GM19463 (cell line): ENCODE measurements at regions not wholly inside any gene's neighbourhood (a gene's known extent, or its start where the extent isn't known, plus 50 kb on each side); places are given as distances from the start of the nearest gene placed in this dataset.
"Not testable (repeated sequence)": the region's sequence is repeated elsewhere in the genome, so short reads cannot be mapped to it uniquely, and the experiment has no call there.

Experiments used
- ATAC-seq: cut with Tn5 transposase; IDR thresholded peaks from one replicate; pipeline ENCODE4 v1.9.1; 2021; ENCODE audit warnings: mild to moderate bottlenecking, moderate library complexity; ENCODE audit not compliant: unreplicated experiment

- ATAC-seq = no peak
Measured at GRCh38 chr13:82294226-82294625, 1588.0 kb downstream of the SLITRK1 start.

- no peak for ATAC-seq
Measured at GRCh38 chr13:82292334-82292733, 1589.9 kb downstream of the SLITRK1 start.

DNA sequence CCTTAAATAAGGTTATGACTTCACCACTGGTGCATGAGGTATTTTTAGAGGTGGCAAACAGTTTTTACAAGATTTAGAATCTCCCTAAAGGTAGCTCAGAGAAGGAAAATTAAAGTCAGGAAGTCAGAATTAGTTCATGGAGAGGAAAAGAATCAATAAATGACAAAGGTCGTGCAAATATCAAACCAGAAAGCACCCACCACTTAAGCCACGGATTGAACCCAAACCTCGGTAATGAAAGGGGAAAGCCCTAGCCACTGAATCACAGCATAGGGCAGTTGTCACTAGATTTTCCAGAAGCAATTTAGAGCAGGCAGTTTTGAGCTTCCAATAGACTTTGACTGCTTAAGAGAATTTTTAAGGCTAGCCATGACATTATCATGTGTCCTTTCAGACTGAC is 1590.4 kb downstream of the SLITRK1 start:
- no peak for ATAC-seq

DNA sequence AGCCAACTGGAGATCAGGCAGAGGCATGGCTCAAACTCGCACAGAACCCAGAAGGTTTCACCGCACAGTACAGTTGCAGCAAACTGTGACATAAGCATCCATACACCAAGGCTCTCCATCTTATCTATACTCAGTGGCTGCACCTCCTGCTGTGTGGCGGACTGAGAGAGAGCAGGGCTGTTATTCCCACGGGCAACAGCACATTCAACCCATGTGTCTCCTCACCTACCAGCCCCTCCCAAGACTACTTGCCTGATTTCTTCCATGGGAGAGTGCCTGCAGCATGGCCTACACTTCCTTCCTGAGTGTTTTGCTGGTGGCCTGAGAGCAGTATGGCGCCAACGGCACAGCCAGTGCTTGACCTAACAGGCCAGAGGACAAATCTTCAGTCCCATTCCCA is 1606.6 kb downstream of the SLITRK1 start:
- no peak for ATAC-seq

DNA sequence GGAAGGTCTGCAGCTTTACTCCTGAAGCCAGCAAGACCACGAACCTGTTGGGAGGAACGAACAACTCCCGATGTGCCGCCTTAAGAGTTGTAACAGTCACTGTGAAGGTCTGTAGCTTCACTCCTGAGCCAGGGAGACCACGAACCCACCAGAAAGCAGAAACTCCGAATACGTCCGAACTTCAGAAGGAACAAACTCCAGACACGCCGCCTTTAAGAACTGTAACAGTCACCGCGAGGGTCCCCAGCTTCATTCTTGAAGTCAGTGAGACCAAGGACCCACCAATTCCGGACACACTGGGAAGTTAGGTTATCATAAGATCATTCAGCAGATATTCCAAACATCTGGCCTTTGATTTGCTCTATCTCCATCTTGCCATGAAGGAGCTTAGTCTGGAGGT is 1623.0 kb downstream of the SLITRK1 start:
- ATAC-seq = no peak

DNA sequence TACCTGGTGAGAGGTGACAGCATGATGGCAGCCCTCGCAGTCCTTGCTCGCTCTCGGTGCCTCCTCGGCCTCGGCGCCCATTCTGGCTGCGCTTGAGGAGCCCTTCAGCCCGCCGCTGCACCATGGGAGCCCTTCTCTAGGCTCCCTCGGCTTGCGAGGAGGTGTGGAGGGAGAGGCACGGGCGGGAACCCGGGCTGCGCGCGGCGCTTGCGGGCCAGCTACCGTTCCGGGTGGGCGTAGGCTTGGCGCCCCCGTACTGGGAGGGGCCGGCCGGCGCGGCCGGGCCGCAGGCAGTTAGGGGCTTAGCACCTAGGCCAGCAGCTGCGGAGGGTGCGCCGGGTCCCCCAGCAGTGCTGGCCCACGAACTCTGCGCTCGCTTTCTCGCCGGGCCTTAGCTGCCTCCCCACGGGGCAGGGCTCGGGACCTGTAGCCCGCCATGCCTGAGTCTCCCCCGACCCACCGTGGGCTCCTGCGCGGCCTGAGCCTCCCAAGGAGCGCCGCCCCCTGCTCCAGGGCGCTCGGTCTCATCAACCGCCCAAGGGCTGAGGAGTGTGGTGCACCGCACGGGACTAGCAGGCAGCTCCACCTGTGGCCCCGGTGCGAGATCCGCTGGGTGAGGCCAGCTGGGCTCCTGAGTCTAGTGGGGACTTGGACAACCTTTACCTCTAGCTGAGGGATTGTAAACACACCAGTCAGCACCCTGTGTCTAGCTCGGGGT is 1624.3 kb downstream of the SLITRK1 start:
- no peak for ATAC-seq

DNA sequence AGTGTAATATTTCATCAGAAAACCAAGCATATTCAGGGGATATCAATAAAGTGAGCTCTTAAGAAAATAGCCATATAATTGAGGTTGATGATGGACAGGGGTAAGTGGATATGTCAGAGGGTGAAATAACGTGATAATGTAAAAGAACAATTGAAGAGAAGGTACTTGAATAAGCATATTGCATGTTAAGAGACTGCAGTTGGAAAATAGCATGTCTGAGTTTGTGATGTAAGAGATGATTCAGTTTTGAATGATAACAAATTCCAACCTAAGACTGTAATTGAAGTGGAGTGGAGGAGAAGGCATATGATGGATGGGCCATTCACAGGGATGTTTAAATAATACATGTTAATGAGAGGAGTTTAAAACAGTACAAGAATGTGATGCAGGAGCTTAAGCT is 1633.5 kb downstream of the SLITRK1 start:
- no peak for ATAC-seq

GRCh38 chr13:82245860-82246259 is 1636.4 kb downstream of the SLITRK1 start:
- ATAC-seq = no peak

DNA sequence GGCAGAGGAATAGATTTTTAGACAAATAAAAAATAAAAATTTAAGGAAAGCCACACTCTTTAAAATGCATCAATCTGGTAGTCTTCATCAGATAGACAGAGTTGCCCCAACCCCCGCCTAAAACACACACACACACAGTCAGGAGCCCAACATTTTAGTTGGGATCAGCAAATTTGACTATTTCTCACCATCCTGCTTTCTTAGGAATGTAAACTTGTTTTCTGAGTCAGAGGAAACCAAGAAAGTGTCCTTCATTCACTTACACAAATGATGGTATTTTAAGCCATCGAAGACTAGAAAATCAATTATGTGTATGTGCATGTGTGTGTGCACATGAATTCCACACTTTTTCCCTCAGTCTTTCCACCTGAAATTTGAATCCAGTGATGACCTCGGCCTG is 1657.5 kb downstream of the SLITRK1 start:
- no peak for ATAC-seq

DNA sequence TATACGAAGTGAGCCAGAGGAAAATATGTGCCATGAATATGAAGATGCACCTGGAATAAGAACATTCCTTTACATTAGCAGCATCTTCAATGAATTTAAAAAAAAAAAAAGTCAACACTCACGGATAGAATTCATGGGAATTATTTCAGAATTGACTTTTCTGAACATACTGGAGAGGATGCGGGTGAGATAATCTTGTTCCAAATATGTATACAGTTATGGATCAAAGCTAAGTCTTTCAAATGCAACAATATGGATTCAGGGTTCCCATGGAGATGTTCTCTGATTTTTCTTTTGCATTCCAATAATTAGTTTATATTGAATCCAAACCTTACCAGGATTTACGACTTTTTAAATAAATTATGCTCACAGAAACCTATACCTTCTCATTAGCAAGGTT is 1660.7 kb downstream of the SLITRK1 start:
- no peak for ATAC-seq

DNA sequence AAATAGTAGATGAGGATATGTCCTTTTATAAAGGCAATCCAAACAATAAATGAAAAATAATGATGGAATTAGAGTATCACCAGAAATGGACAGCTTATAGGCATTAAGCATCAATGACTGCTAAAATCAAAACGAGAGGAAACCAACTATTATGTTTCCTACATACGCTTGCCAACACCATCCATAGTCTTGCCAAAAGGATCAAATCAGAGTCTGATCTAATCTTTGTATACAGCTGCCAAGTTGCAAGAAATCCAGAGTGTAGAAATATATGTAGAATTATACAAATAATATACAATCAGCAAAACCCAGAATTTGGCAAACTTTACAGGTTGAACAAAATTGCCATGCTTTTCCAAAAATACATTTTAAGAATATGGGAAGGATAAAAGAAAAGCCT is 1661.6 kb downstream of the SLITRK1 start:
- no peak for ATAC-seq

- ATAC-seq = no peak
Measured at GRCh38 chr13:82216165-82216564, 1666.1 kb downstream of the SLITRK1 start.

DNA sequence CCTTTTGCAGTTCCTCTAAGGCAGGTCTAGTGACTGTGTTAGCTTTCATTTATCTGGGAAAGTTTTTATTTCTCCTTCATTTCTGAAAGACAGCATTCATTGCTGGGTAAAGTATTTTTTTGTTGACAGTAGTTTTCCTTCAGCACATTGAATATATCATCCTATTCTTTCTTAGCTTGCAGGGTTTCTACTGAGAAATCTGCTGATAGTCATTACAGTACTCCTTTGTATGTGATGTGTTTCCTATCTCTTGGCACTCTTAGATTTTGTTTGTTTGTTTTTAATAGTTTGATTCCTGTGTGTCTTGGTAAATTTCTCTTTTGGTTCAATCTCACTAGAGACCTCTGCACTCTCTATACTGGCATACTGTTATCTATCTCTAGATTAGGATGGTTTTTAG is 1667.9 kb downstream of the SLITRK1 start:
- no peak for ATAC-seq

- ATAC-seq = no peak
Measured at GRCh38 chr13:82206241-82206640, 1676.0 kb downstream of the SLITRK1 start.

DNA sequence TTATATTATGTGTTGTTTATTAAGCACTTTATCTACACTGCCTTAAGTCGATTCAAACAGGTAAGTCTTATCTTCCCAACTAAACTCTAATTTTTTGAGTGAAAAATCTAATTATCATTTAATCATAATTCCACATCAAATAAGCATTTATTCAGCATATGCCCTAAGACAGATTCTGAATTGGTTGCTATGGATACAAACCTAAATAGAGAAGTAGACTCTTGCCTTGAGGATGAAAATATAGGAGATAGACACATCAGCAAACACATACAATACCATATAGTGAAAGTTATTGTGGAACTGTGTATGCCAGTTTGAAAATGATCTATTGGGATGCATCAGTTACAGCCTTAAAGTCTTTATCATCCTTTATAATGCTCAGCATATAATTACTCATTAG is 1679.9 kb downstream of the SLITRK1 start:
- no peak for ATAC-seq

GRCh38 chr13:82196087-82196486 is 1686.2 kb downstream of the SLITRK1 start:
- ATAC-seq = no peak

DNA sequence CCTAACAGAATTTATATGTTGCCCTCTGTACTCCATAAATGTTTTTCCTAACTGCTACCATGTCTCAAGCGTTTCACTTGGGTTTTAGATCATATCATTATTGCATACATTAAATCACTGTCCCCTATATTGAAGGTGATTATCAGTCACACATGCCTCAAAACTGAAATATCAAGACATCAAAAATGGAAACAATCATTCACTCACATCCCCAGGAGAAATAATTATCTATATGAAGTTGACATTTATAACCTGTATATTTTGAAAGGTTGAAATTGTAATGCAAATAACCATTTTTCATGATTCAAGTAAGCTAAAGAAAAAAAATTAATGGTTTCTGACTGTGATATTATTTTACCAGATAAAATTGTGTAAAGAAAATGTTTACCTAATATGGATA is 1695.0 kb downstream of the SLITRK1 start:
- no peak for ATAC-seq

DNA sequence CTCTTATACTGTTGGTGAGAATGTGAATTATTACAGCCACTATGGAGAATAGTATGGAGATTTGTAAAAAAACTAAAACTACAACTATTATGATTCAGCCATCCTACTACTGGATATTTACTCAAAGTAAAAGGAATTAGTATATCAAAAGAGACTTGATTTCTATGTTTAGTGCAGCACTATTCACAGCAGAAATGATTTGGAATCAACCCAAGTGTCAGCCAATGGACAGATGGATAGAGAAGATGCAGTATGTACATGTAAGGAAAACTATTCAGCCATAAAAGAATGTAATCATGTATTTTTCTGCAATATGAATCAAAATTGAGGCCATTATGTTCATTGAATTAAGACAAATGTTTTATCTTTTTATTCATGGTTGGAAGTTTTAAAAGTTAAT is 1705.5 kb downstream of the SLITRK1 start:
- no peak for ATAC-seq

- no peak for ATAC-seq
Measured at GRCh38 chr13:82165396-82166174, 1716.7 kb downstream of the SLITRK1 start.

- not testable (repeated sequence) for ATAC-seq
Measured at GRCh38 chr13:82164780-82165395, 1717.4 kb downstream of the SLITRK1 start.

DNA sequence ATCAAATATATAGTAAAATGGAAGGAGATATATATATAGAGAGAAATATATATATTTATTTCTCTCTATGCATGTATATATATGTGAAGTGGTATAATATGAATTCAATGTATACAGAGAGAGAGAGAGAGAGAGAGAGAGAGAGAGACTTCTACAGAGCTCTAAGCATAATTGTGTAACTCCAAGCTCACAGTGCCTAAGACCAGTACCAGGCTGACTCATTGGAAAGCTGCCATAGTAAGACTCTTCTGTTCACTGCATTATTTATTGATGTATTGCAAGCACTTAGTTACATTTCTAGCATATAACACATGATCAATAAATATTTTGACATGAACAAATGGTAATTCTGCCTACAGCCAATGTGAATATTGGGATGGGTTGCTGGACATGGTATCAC is 1734.7 kb downstream of the SLITRK1 start:
- no peak for ATAC-seq

- no peak for ATAC-seq
Measured at GRCh38 chr13:82136880-82137279, 1745.4 kb downstream of the SLITRK1 start.
